ENCODE measurements at regions not wholly inside any gene's neighbourhood (a gene's known extent, or its start where the extent isn't known, plus 50 kb on each side); places are given as distances from the start of the nearest gene placed in this dataset.

DNA sequence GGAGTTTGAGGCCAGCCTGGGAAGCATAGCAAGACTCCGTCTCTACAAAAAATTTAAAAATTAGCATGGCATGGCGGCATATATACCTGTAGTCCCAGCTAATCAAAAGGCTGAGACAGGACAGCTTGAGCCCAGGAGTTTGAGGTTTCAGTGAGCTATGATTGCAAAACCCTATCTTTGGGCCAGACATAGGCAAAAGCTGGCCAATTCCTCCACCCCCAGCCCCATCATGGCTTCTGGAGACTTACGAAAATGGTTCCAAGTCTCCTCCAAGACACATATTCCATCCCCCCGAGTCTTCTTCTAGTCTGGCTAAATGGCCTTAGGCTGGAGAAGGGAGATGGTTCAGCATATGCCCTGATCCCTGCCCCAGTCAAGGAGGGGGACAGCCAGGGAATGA lies 172.8 kb upstream of the HAAO start:
- H3K27ac Mint-ChIP-seq = no peak overlapping the region
- H3K9me3 Mint-ChIP-seq = no peaks in the 10 kb centered on the region
- H3K4me1 Mint-ChIP-seq (ENCODE audit: low read depth) = peaks cover 9% of the 10 kb centered on the region
- no peaks in the 10 kb centered on the region for H3K36me3 Mint-ChIP-seq (ENCODE audit: low read depth)
- no peak overlapping the region for H3K4me3 Mint-ChIP-seq
- H3K27me3 Mint-ChIP-seq (ENCODE audit: low read depth) = peaks cover 10% of the 10 kb centered on the region

DNA sequence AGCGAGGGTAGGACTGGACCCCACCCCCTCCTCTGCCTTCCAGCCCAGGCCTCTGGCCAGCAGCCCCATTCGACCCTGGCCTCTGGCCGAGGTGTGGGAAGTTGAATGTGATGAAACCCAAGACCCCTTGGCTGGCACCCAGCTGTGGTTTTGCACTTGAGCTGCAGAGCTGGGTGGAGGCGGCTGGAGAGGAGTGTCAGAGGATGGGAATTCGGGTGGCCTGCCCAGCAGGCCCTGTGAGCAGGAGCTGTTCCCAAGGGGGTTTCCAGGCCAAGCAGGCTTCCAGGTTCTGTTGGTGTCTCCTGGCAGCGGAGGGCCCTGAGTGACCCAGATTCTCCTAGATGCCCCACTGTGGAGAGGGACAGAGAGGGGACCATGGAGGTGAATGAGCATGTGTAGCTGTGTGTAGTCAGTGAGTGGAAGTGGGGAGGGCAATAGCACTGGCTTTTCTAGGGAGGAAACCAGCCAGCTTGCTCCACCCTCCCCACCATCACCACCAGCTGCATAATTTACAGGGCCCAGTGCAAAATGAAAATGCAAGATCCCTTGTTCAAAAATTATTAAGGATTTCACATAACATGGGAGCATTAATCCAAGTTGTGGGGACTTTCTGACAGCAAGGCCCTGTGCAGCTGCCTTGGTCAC lies 172.2 kb upstream of the HAAO start:
- no peak overlapping the region for H3K27ac Mint-ChIP-seq
- H3K4me1 Mint-ChIP-seq (ENCODE audit: low read depth) = peaks cover 9% of the 10 kb centered on the region
- no peaks in the 10 kb centered on the region for H3K9me3 Mint-ChIP-seq
- peaks cover 10% of the 10 kb centered on the region for H3K27me3 Mint-ChIP-seq (ENCODE audit: low read depth)
- no peak overlapping the region for H3K4me3 Mint-ChIP-seq
- no peaks in the 10 kb centered on the region for H3K36me3 Mint-ChIP-seq (ENCODE audit: low read depth)

DNA sequence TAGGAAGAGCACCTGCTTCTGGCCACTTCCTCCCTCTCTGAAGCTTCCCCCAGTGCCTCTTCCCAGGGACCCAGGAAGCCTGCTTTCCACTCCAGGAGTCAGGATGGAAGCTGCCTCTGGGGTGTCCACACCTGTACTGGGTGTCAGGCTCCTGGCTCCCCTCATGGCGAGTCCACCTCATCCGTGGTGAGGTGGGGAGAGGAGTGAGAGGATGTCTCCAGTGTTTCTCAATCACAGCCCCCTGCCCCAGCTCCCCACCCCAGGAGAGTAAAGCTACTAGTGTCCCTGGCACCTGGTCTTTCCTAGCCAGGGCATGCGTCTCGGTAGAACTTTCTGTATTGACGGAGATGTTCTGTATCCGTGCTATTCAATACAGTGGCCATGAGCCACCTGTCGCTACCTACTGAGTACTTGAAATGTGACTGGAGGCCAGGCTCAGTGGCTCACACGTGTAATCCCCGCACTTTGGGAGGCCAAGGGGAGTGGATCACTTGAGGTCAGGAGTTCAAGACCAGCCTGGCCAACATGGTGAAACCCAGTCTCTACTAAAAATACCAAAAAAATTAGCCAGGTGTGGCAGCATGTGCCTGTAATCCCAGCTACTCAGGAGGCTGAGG lies 171.2 kb upstream of the HAAO start:
- peaks cover 10% of the 10 kb centered on the region for H3K27me3 Mint-ChIP-seq (ENCODE audit: low read depth)
- no peaks in the 10 kb centered on the region for H3K36me3 Mint-ChIP-seq (ENCODE audit: low read depth)
- H3K9me3 Mint-ChIP-seq = no peaks in the 10 kb centered on the region
- no peak overlapping the region for H3K4me3 Mint-ChIP-seq
- H3K4me1 Mint-ChIP-seq (ENCODE audit: low read depth) = peaks cover 9% of the 10 kb centered on the region
- H3K27ac Mint-ChIP-seq = no peak overlapping the region

DNA sequence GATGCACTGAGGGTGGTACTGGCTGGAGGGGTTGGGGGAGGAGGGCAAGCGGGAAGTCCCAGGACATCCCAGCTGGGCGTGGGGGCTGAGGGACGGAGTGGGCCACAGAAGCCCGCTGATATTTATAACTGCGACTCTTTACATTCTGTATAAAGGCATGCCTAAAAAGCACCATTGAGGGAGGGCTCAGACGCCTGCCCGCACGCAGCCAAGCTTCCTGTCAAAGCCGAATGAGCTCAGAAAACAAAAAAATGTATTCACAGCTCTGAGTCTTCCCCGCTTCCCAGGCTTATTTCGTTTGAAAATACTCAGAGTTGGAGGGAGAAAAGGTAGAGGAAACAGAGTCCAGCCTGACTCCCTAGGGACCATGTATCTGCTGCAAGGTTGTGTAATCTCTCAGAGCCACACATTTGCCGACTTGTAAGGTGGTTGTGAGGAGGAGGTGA lies 170.1 kb upstream of the HAAO start:
- Mint-ChIP-seq H3K4me3 (no peak overlapping the region), H3K4me1 (ENCODE audit: low read depth) (peaks cover 9% of the 10 kb centered on the region), H3K27ac (no peak overlapping the region), H3K36me3 (ENCODE audit: low read depth) (no peaks in the 10 kb centered on the region), H3K9me3 (no peaks in the 10 kb centered on the region), H3K27me3 (ENCODE audit: low read depth) (peaks cover 14% of the 10 kb centered on the region)

DNA sequence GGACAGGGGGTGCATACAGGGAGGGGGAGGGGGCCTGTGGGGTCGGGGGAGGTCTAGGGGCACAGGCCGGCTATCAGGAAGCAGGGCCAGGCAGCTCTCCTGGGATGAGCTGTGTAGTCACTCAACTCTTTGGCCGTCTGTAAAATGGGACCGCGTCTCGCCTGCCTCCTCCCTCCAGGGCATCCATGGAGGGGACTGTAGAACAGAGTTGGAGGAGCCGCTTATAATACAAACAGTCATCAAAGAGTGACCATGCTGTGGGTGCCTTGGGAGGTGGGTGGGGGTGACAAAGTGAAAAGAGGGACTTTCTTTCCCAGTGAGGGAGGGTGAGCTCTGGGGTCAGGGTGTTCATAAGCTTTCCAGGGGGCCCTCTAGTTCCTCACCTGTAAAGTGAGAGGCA lies 169.6 kb upstream of the HAAO start:
- H3K27me3 Mint-ChIP-seq (ENCODE audit: low read depth) = peaks cover 14% of the 10 kb centered on the region
- H3K4me1 Mint-ChIP-seq (ENCODE audit: low read depth) = peaks cover 9% of the 10 kb centered on the region
- H3K4me3 Mint-ChIP-seq = no peak overlapping the region
- no peaks in the 10 kb centered on the region for H3K36me3 Mint-ChIP-seq (ENCODE audit: low read depth)
- no peak overlapping the region for H3K27ac Mint-ChIP-seq
- H3K9me3 Mint-ChIP-seq = no peaks in the 10 kb centered on the region

DNA sequence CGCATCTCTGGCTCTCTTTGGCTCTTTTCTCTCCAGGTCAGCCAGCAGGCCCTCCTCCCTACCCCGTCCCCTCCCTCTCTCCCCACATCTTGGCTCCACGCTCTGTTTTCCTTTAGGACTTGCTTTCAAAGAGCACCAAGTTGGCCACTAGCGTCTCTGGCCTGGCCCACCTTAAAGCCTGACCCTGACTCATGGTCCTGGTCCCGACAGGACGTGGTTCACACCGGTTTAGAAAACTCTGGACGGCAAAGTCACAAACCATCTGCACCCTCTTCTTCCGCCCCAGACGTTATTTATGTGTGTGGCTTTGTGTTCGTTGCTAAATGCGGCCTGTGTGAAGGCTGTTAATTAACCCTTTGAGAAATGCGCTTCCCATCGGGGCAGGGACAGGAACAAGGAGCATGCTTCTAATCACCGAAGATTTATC lies 169.0 kb upstream of the HAAO start:
- Mint-ChIP-seq H3K27ac (no peak overlapping the region), H3K36me3 (ENCODE audit: low read depth) (no peaks in the 10 kb centered on the region), H3K9me3 (no peaks in the 10 kb centered on the region), H3K4me3 (no peak overlapping the region), H3K27me3 (ENCODE audit: low read depth) (peaks cover 14% of the 10 kb centered on the region), H3K4me1 (ENCODE audit: low read depth) (peaks cover 10% of the 10 kb centered on the region)

DNA sequence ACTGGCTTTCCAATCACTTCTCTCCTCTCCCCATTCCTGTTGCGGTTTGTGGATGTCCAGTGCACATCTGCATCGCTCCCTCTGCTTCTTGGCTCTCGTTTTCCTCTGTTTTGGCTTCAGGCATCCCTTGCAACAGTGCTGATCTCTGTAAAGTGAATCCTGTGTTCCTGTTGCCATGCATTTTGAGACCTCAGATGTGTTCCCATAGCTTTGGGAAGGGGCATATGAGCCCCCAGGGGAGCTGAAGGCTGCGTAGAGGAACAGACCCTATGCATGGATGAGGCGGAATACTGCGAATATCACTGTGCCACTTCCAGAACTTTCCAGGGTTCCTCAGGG lies 168.4 kb upstream of the HAAO start:
- no peak overlapping the region for H3K27ac Mint-ChIP-seq

DNA sequence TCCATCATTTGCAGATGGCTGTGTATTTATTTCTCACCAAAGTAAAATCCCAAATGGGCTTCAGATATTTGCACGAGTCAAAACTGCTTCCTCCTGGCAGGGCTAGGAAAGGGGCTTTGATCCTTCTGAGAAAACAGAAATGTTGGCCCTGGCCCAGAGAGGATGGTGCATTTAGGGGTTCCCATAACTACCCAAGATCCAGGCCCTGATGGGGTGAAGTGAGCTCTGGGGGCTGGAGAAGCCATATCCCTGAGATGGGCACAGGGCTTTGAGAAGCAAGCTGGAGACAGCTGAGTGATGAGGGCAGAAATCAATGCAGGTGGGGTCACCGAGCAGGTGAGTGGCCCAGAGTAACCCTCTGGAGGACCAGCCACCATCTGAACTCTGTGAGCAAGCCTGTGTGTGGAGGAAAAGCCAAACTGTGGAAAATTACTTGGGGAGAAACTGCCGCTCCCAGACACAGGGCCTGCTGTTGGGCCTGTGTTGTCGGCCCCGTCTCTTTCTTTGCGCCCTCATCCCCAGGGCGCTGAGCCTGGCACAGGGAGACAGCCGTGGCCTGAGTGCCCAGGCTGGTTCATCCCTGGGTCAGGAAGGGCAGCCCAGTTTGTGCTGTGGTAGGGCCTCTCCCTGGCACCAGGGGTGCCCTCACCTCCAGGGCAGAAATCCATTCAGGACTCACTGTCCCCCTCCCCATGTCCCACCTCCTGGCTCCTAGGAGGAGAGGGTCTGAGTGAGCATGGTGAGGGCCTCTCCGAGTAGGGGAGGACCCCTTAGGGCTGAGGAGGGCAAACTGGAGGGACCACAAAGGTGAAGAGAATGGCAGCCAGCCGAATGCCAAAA lies 167.8 kb upstream of the HAAO start:
- H3K4me3 Mint-ChIP-seq = no peak overlapping the region
- H3K27me3 Mint-ChIP-seq (ENCODE audit: low read depth) = peaks cover 14% of the 10 kb centered on the region
- H3K36me3 Mint-ChIP-seq (ENCODE audit: low read depth) = no peaks in the 10 kb centered on the region
- no peak overlapping the region for H3K27ac Mint-ChIP-seq
- H3K9me3 Mint-ChIP-seq = no peaks in the 10 kb centered on the region
- peaks cover 12% of the 10 kb centered on the region for H3K4me1 Mint-ChIP-seq (ENCODE audit: low read depth)

More for the DNA sequence above, 168.4 kb upstream of the HAAO start:
- Mint-ChIP-seq H3K27me3 (ENCODE audit: low read depth) (peaks cover 14% of the 10 kb centered on the region), H3K9me3 (no peaks in the 10 kb centered on the region), H3K36me3 (ENCODE audit: low read depth) (no peaks in the 10 kb centered on the region), H3K4me3 (no peak overlapping the region), H3K4me1 (ENCODE audit: low read depth) (peaks cover 12% of the 10 kb centered on the region)

DNA sequence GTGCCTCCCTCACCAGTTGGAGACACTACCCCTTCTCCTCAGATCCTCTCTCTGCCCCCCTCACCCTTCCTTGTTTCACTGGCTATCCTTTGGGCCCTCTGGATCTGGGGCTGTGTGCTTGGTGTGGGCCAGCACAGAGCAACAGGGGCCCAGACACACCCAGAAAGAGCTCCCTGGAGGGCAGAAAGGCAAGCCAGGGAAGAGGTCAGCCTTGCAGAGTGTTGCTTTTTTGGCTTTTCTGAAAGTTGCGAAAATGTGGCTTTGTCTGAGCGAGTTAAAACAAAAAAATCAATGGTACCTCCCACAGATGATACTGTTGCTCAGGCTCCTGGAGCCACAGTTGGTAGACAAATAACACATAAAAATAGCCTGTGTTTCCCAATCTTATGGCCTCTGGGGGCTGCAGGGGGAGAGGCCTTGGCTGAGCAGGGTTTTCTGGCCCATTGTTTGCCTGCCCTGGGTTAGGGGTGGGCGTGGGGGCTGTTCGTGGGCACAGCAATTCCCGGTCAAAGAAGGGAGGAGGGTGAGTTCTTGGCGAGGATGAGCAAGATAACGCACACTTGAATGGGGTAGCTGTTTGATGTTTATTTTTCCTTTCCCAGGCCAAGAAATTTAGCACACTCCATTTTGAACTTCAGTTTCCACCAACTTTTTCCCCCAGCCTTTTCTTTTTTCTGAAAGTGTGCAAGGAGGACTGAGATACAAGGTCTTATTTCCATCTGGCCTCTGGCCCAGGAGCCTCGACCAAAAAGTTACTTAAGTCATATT lies 167.0 kb upstream of the HAAO start:
- Mint-ChIP-seq H3K4me1 (ENCODE audit: low read depth) (peaks cover 10% of the 10 kb centered on the region), H3K27me3 (ENCODE audit: low read depth) (peaks cover 14% of the 10 kb centered on the region), H3K36me3 (ENCODE audit: low read depth) (no peaks in the 10 kb centered on the region), H3K27ac (no peak overlapping the region), H3K9me3 (no peaks in the 10 kb centered on the region), H3K4me3 (no peak overlapping the region)

DNA sequence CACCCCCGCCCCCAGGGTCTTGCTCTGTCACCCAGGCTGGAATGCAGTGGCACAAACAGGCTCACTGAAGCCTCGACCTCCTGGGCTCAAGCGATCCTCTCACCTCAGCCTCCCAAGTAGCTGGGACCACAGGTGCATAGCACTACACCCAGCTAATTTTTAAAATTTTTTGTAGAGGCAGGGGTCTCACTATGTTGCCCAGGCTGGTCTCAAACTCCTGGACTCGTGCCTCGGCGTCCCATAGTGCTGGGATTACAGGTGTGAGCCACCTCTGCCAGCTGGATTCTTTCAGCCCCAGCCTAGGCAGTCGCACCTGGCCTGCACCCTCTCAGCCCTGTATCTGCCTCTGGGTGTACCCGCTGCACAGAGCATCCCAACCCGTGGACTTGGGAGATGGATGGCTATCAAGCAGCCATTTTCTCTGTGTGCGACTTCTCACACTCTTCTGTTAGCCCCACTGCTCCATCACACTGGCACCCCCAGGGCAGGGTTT lies 166.4 kb upstream of the HAAO start:
- H3K27me3 Mint-ChIP-seq (ENCODE audit: low read depth) = peaks cover 14% of the 10 kb centered on the region

DNA sequence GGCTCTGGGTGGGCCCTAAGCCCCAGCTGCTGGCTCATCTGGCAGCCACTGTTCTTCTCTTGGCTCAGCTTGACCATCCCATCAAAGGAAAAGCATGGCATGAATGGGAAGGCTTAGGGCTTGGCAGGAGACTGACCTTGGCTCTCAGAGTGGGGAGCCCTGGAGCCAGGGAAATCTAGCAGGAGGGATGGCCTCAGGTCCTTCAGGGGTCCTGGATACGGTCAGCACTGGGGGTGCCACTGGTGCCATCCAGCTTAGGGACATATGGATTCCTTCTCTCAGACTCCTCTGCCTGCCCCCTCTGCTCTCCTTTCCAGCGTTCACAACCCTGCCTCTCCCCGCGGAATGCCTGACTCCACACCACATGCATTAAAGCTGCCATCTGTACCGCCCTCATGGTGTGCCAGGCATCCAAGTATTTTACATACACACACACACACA lies 165.5 kb upstream of the HAAO start:
- Mint-ChIP-seq H3K27me3 (ENCODE audit: low read depth) (peaks cover 15% of the 10 kb centered on the region), H3K4me3 (no peak overlapping the region), H3K4me1 (ENCODE audit: low read depth) (peaks cover 6% of the 10 kb centered on the region), H3K36me3 (ENCODE audit: low read depth) (no peaks in the 10 kb centered on the region), H3K9me3 (no peaks in the 10 kb centered on the region), H3K27ac (no peak overlapping the region)

More for the DNA sequence above, 166.4 kb upstream of the HAAO start:
- no peaks in the 10 kb centered on the region for H3K9me3 Mint-ChIP-seq
- no peak overlapping the region for H3K4me3 Mint-ChIP-seq
- H3K36me3 Mint-ChIP-seq (ENCODE audit: low read depth) = no peaks in the 10 kb centered on the region
- H3K27ac Mint-ChIP-seq = no peak overlapping the region
- peaks cover 10% of the 10 kb centered on the region for H3K4me1 Mint-ChIP-seq (ENCODE audit: low read depth)

DNA sequence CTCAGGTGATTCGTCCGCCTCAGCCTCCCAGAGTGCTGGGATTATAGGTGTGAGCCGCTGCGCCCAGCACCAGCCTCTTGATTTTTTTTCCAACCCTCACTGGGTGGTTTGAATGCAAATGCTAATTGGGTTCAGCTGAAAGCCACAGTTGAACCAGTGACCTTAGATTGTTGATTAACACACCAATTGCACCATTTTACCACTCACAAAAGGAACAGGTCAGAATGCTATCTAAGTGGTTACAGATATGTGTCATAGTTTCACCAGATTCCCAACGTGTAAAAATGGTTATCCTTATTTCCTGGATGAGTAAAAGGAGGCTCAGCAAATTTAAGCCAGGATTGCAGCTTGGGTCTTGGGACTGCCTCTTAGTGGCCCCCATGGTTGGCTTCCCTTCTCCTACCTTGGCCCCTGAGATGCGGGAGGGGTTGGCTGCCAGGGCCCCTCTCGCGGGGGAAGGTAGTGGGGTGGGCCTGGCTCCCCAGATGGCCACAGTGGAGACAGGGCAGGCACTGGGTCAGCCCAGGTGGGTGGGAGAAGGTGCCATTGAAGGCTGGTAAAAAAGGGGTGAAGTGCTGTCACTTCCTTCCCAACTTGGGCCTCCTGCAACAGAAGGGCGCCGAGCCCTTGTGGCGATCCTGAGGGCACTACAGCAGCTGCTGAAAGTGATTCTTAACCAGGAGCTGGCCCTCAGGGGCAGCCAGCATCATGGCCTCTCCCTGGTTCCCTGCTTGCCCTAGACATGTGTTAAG lies 164.9 kb upstream of the HAAO start:
- H3K36me3 Mint-ChIP-seq (ENCODE audit: low read depth) = no peaks in the 10 kb centered on the region
- H3K4me3 Mint-ChIP-seq = no peak overlapping the region
- H3K27me3 Mint-ChIP-seq (ENCODE audit: low read depth) = peaks cover 17% of the 10 kb centered on the region
- no peaks in the 10 kb centered on the region for H3K9me3 Mint-ChIP-seq
- H3K4me1 Mint-ChIP-seq (ENCODE audit: low read depth) = peaks cover 2% of the 10 kb centered on the region
- H3K27ac Mint-ChIP-seq = no peak overlapping the region

DNA sequence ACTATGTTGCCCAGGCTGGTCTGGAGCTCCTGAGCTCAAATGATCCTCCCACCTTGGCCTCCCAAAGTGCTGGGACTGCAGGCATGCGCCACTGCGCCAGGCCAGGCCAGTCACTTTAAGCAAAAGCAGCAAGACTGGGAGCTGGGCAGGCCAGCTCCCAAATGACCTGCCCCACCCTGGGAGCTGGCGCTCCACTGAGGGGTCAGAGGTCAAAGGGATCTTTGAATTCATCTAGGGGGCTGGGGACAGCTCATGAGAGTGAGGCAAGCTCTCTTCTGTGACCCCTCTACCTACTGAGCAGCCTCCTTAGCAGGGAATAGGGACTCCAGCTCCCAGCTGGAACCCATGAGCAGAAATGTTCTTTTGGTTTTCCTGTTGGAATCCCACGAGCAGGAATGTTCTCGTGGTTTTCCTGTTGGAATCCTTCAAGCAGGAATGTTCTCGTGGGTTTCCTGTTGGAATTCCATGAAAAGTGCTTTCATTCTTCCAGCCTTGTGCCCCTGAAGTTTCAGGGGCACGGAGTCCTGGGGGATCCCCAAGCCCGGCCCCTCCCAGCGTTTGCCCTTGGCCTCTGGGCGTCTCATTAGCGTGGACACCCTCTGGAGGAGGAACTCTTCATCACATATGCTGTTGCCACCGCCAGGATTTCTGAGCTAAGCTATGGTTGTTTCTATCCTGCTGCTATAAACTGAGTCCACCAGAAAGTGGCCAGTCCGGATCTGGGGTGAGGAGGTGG lies 162.0 kb upstream of the HAAO start:
- Mint-ChIP-seq H3K4me1 (ENCODE audit: low read depth) (peaks cover 2% of the 10 kb centered on the region), H3K27me3 (ENCODE audit: low read depth) (peaks cover 11% of the 10 kb centered on the region), H3K27ac (no peak overlapping the region), H3K36me3 (ENCODE audit: low read depth) (no peaks in the 10 kb centered on the region), H3K9me3 (no peaks in the 10 kb centered on the region), H3K4me3 (no peak overlapping the region)

Measured in T-helper 1 cell treated with Interleukin-12 subunit alpha and Interleukin-12 subunit beta and Interleukin-4 antibody, amounts not matched to agents 30 μg/mL and 1 μg/mL, for 36 hours (primary cell).